Ovary (tissue), 3 donors: ENCODE measurements at regions not wholly inside any gene's neighbourhood (a gene's known extent, or its start where the extent isn't known, plus 50 kb on each side); places are given as distances from the start of the nearest gene placed in this dataset.

Experiments
- CTCF ChIP-seq, 3 donors: fragments of 450-650 bp in 2 of 3; fragments of 200-600 bp in 1 of 3; IDR thresholded peaks; one replicate each; pipeline versions ENCODE4 v1.5.1 to v1.8.0; 2016 to 2022; ENCODE audit warnings: antibody characterized with exemption in 3 of 3, mild to moderate bottlenecking in 1 of 3
- EP300 ChIP-seq: sonication (generic); formaldehyde crosslinking; IDR thresholded peaks from one replicate; pipeline ENCODE4 v1.6.1; 2017; ENCODE audit warnings: antibody characterized with exemption
- POLR2A ChIP-seq: fragments of 450-650 bp; IDR thresholded peaks from one replicate; pipeline ENCODE4 v1.6.1; 2017; ENCODE audit warnings: antibody characterized with exemption, mild to moderate bottlenecking, moderate library complexity
- donor health status: DM: no; HTN: no; CAD: no.

- no peak for TF ChIP-seq POLR2A
- no peak for TF ChIP-seq CTCF (IDR thresholded peaks at IDR 0.05)
- no peak for TF ChIP-seq EP300
Observed at GRCh38 chr6:6845603-6846002, 257.1 kb downstream of the LY86 start.
